ENCODE measurements at regions not wholly inside any gene's neighbourhood (a gene's known extent, or its start where the extent isn't known, plus 50 kb on each side); places are given as distances from the start of the nearest gene placed in this dataset.

- TF ChIP-seq FOXP2 (optimal IDR thresholded peaks at IDR 0.05; ENCODE audit: borderline replicate concordance, extremely low read depth, extremely low read length, insufficient read depth) (no peak), REST (IDR thresholded peaks at IDR 0.05; ENCODE audit: insufficient read depth in 1 of 2, low read depth in 2 of 2, low read length in 2 of 2) (no peak), POLR2AphosphoS5 (IDR thresholded peaks at IDR 0.05; ENCODE audit: low read depth, low read length) (no peak), TAF1 (IDR thresholded peaks at IDR 0.05; ENCODE audit: borderline replicate concordance, insufficient read depth, low read length) (no peak), SIN3A (IDR thresholded peaks at IDR 0.05; ENCODE audit: borderline replicate concordance, insufficient read depth, low read length) (no peak)
Observed at GRCh38 chr6:20006037-20006436, 168.9 kb downstream of the ID4 start.

Measured in PFSK-1 (cell line).